Transverse colon (tissue), 4 donors: ENCODE measurements at regions not wholly inside any gene's neighbourhood (a gene's known extent, or its start where the extent isn't known, plus 50 kb on each side); places are given as distances from the start of the nearest gene placed in this dataset.

Experiments used
- DNase-seq: peaks from one replicate; pipeline ENCODE4 v3.0.0-alpha.2; 2019
- H3K27ac ChIP-seq, 4 donors: fragments of 200-600 bp; sonication (generic); 2 replicates each; pipeline ENCODE4 v1.5.1; 2016 to 2018; ENCODE audit warnings: inconsistent platforms in 4 of 4
- H3K27me3 ChIP-seq: fragments of 200-600 bp; sonication (generic); 2 replicates; pipeline ENCODE4 v1.5.1; 2017; ENCODE audit warnings: inconsistent platforms
- H3K36me3 ChIP-seq, 4 donors: fragments of 200-600 bp; sonication (generic); 2 replicates each; pipeline ENCODE4 v1.5.1; 2017 to 2019; ENCODE audit warnings: inconsistent platforms in 4 of 4
- H3K4me1 ChIP-seq, 4 donors: fragments of 200-600 bp; sonication (generic); 2 replicates each; pipeline ENCODE4 v1.5.1; 2017 to 2020; ENCODE audit warnings: inconsistent platforms in 4 of 4
- H3K4me3 ChIP-seq, 4 donors: fragments of 200-600 bp; sonication (generic); 1 replicate in 1 of 4; 2 replicates in 3 of 4; pipeline versions ENCODE4 v1.5.1 to v1.6.1; 2017 to 2019; ENCODE audit warnings: inconsistent platforms in 4 of 4
- H3K9me3 ChIP-seq, 2 donors: fragments of 200-600 bp; sonication (generic); 2 replicates each; pipeline ENCODE4 v1.5.1; 2017 to 2019; ENCODE audit warnings: inconsistent platforms in 2 of 2
- EP300 ChIP-seq: sonication (generic); formaldehyde crosslinking; IDR thresholded peaks from one replicate; pipeline ENCODE4 v1.6.1; 2017; ENCODE audit warnings: antibody characterized with exemption, low read depth
- POLR2A ChIP-seq: fragments of 450-650 bp; IDR thresholded peaks from one replicate; pipeline ENCODE4 v1.6.1; 2016; ENCODE audit warnings: antibody characterized with exemption, mild to moderate bottlenecking, moderate library complexity
- POLR2AphosphoS5 ChIP-seq, 3 donors: sonication (generic); formaldehyde crosslinking; IDR thresholded peaks; one replicate each; pipeline ENCODE4 v1.6.1; 2016; ENCODE audit warnings: antibody characterized with exemption in 3 of 3
- WGBS, 2 donors: methylation state at CpG; one replicate each; pipeline ENCODE4 v1.1.5; 2018; ENCODE audit warnings: low coverage in 1 of 2; 5-methylcytosine and 5-hydroxymethylcytosine counted together
- in situ Hi-C, 4 donors: fragments of 200-750 bp; cut with MboI; loops; one replicate each; pipeline versions ENCODE4 v1.15.0 to v1.15.1; 2017; ENCODE audit warnings: low sequenced_read_pairs in 3 of 4, low pct_ligation_motif_present in 1 of 4, low pct_unique_long_range_greater_than_20kb in 1 of 4
- intact Hi-C: fragments of 100-400 bp; cut with DNase I; formaldehyde crosslinking; loops from one replicate; pipeline ENCODE4 v1.15.1; 2023; ENCODE audit warnings: low total_unique reads
- TF ChIP-seq, protein P1 (sequence below), 5 experiments: fragments of 200-600 bp in 3 of 5; fragments of 450-650 bp in 2 of 5; sonication (generic) in 3 of 5; IDR thresholded peaks; 1 replicate in 2 of 5; 2 replicates in 3 of 5; pipeline ENCODE4 v1.5.1; 2016 to 2017; ENCODE audit warnings: antibody characterized with exemption in 5 of 5, inconsistent platforms in 3 of 5, mild to moderate bottlenecking in 2 of 5, moderate library complexity in 1 of 5

DNA sequence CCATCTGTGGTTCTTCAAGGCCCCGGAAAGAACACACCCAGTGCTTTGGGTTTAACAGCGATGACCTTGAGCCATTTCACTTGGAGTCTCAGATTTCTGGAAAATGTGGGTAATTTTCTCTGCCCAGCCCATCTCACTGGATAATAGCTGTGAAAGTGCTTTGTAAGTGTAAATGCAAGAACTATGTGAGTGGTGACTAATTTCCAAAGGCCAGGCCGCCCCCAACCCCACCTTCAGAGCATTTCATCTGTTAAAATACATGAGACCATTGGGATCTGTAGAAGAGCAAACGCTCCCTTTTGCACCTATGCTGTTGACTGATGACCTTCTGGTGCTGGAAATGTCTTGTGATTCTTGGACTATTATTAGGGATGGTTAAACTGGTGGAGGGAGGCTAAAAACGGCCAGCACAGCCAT lies 196.8 kb upstream of the LPP start:
- H3K4me3 ChIP-seq, result no peak overlapping the region
- DNase-seq, result no peak
- TF ChIP-seq POLR2AphosphoS5 (IDR thresholded peaks at IDR 0.05), result no peak
- TF ChIP-seq, protein P1, sequence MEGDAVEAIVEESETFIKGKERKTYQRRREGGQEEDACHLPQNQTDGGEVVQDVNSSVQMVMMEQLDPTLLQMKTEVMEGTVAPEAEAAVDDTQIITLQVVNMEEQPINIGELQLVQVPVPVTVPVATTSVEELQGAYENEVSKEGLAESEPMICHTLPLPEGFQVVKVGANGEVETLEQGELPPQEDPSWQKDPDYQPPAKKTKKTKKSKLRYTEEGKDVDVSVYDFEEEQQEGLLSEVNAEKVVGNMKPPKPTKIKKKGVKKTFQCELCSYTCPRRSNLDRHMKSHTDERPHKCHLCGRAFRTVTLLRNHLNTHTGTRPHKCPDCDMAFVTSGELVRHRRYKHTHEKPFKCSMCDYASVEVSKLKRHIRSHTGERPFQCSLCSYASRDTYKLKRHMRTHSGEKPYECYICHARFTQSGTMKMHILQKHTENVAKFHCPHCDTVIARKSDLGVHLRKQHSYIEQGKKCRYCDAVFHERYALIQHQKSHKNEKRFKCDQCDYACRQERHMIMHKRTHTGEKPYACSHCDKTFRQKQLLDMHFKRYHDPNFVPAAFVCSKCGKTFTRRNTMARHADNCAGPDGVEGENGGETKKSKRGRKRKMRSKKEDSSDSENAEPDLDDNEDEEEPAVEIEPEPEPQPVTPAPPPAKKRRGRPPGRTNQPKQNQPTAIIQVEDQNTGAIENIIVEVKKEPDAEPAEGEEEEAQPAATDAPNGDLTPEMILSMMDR (IDR thresholded peaks at IDR 0.05), result no peak
- no peak for TF ChIP-seq EP300
- TF ChIP-seq POLR2A, result no peak
- H3K36me3 ChIP-seq, result no peaks in the 10 kb centered on the region
- H3K9me3 ChIP-seq, result no peaks in the 10 kb centered on the region
- peaks cover 0 to 21% (median 9%) of the 10 kb centered on the region in 4 donors for H3K4me1 ChIP-seq
- intact Hi-C loops (no loop called here), in situ Hi-C loops (no loop called here)
- 87 to 88% methylated on average over 5 of the region's 5 CpGs for WGBS, 2 donors
- no peak overlapping the region for H3K27ac ChIP-seq
- no peaks in the 10 kb centered on the region for H3K27me3 ChIP-seq

DNA sequence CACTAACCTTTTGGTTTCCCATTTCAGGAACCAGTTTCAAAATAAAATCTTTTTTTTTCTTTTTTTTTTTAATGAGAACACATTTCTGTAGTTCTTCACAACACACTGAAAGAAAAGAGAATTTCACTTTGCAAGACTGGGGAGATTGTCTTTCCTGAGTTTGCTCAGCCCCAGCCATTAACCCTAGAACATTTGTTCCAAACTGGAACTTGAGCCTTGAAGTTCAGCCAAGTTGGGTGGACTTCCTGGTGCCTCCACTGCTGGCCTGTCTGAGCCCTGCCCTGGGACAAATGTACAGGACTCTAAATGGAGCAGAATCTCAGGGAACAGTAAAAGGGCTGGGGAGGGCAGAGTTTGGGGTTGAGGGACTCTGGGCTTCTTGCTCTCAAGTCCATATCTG lies 196.4 kb upstream of the LPP start:
- in situ Hi-C loops (no loop called here), intact Hi-C loops (no loop called here)
- TF ChIP-seq EP300 (no peak), POLR2A (no peak), POLR2AphosphoS5 (IDR thresholded peaks at IDR 0.05) (no peak)
- TF ChIP-seq, protein P1 (IDR thresholded peaks at IDR 0.05), result no peak
- H3K4me1 ChIP-seq, result peaks cover 0 to 21% (median 9%) of the 10 kb centered on the region in 4 donors
- H3K27me3 ChIP-seq, result no peaks in the 10 kb centered on the region
- H3K4me3 ChIP-seq, result no peak overlapping the region
- H3K27ac ChIP-seq, result no peak overlapping the region
- no peaks in the 10 kb centered on the region for H3K36me3 ChIP-seq
- no peaks in the 10 kb centered on the region for H3K9me3 ChIP-seq
- DNase-seq, result peak; percentile 35

DNA sequence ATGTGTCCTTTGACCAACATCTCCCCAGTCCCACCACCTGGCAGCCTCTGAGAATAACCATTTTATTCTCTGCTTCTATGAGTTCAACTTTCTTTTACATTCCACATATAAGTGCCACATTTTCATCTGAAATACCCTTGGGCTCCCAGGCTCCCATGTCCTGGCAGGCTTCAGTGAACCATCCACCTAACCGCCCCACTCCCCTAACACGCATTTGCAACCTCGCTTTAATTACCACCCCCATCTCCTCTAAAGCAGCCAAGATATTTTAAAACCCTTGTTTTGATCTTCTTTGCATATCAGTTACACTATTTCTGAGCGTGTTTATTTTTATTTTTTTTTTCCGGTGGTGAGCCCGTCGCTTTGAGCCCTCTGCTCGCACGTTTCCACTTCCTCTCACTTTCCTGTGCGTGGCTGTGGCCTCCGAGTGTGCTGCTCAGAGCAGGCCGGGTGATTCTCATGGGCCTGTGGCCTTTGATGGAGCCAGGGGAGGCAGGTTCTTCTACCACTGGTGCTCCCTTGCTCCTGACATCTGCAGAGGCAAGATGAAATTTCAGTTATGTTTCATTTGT lies 195.4 kb upstream of the LPP start:
- 78 to 88% methylated on average over 8 to 12 of the region's 12 CpGs for WGBS, 2 donors
- H3K9me3 ChIP-seq, result no peaks in the 10 kb centered on the region
- H3K4me1 ChIP-seq, result peaks cover 0 to 21% (median 9%) of the 10 kb centered on the region in 4 donors
- H3K36me3 ChIP-seq, result no peaks in the 10 kb centered on the region
- peak; percentile 33 for DNase-seq
- intact Hi-C loops (no loop called here), in situ Hi-C loops (no loop called here)
- no peak for TF ChIP-seq EP300
- TF ChIP-seq, protein P1 (IDR thresholded peaks at IDR 0.05), result no peak
- no peak for TF ChIP-seq POLR2AphosphoS5 (IDR thresholded peaks at IDR 0.05)
- no peak for TF ChIP-seq POLR2A
- no peak overlapping the region for H3K4me3 ChIP-seq
- no peak overlapping the region for H3K27ac ChIP-seq
- no peaks in the 10 kb centered on the region for H3K27me3 ChIP-seq

DNA sequence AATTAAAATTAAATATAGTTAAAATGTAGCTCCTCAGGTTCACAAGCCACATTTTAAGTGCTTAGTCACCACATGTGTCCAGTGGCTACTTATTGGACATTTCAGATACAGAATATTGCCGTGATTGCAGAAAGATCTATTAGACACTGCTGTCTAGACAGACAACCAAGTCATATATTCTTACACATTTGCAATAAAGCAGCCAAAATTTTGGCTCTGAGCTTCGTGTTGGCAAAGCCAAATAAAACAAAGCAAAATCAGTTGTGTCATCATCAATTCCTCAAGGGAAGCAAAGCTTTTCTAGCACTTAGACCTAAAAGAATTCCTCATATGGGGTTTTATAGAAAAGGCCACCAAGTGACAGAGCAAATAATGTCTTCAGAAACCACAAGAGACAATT lies 193.1 kb upstream of the LPP start:
- Histone ChIP-seq H3K4me1 (peaks cover 0 to 14% (median 1%) of the 10 kb centered on the region in 4 donors), H3K4me3 (no peak overlapping the region), H3K27me3 (no peaks in the 10 kb centered on the region), H3K36me3 (no peaks in the 10 kb centered on the region), H3K9me3 (no peaks in the 10 kb centered on the region), H3K27ac (no peak overlapping the region)
- intact Hi-C loops (no loop called here), in situ Hi-C loops (no loop called here)
- 62 to 76% methylated on average over 2 of the region's 2 CpGs for WGBS, 2 donors
- DNase-seq, result no peak
- TF ChIP-seq POLR2A (no peak), EP300 (no peak), POLR2AphosphoS5 (IDR thresholded peaks at IDR 0.05) (no peak)

DNA sequence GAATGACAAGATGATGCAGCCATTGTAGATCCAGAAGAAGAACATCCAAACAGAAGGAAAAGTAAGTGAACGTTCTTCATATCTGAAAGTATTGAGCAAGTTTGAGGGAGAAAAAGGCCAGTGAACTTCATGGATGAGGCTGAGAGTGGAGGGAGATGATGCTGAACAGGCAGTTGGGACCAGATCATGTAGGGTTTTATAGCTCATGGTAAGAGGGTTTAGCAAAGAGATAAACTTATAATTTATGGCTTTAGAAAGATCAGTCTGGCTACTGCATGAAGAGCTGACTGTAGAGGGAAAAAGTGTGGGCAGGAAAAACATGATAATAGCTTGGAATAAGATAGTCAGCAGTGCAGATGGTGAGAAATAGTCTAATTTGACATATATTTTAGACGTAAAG lies 192.6 kb upstream of the LPP start:
- no peaks in the 10 kb centered on the region for H3K9me3 ChIP-seq
- H3K4me1 ChIP-seq, result peaks cover 0 to 11% (median 1%) of the 10 kb centered on the region in 4 donors
- no peak for DNase-seq
- TF ChIP-seq, protein P1 (IDR thresholded peaks at IDR 0.05), result no peak
- TF ChIP-seq EP300 (no peak), POLR2A (no peak), POLR2AphosphoS5 (IDR thresholded peaks at IDR 0.05) (no peak)
- H3K27ac ChIP-seq, result no peak overlapping the region
- WGBS, 2 donors, result 94 to 95% methylated on average over 2 of the region's 2 CpGs
- intact Hi-C loops, result no loop called here
- no peak overlapping the region for H3K4me3 ChIP-seq
- H3K36me3 ChIP-seq, result no peaks in the 10 kb centered on the region
- in situ Hi-C loops, result no loop called here
- no peaks in the 10 kb centered on the region for H3K27me3 ChIP-seq
